A549 (cell line): ENCODE measurements at regions not wholly inside any gene's neighbourhood (a gene's known extent, or its start where the extent isn't known, plus 50 kb on each side); places are given as distances from the start of the nearest gene placed in this dataset.
A peak's percentile ranks its signal among the peaks of the same experiment; 100 is the strongest.

Experiments
- ATAC-seq, 2 experiments: fragments of 200-7000 bp in 1 of 2; fragments of >200 bp in 1 of 2; cut with Nextera tagmentation in 1 of 2; cut with Tn5 transposase in 1 of 2; 3 replicates each; pipeline versions ENCODE4 v1.8.0 to v1.9.1; 2018 to 2020; ENCODE audit warnings: mild to moderate bottlenecking in 1 of 2, moderate library complexity in 1 of 2
- CTCF ChIA-PET: fragments of 300-600 bp; sonication (Branson Sonifier 250); formaldehyde crosslinking; extraction: SDS; loops from one replicate; lab custom pipeline; 2021; ENCODE audit warnings: antibody characterized with exemption, inconsistent platforms; lab: Yijun Ruan, JAX
- POLR2A ChIA-PET: fragments of 350-600 bp; formaldehyde crosslinking; extraction: SDS; loops from one replicate; lab custom pipeline; 2021; ENCODE audit warnings: antibody characterized with exemption, inconsistent platforms; lab: Yijun Ruan, JAX
- DNase-seq, 2 experiments: peaks; one replicate each; pipeline versions ENCODE4 v3.0.0 to v3.0.0-alpha.2; 2011 to 2016; ENCODE audit warnings: low read depth in 1 of 2, low spot score in 1 of 2
- FAIRE-seq: peaks from 2 replicates; lab custom pipeline; 2011; peaks lifted over from hg19 to GRCh38; lab: Jason Lieb, UNC
- H3K27ac ChIP-seq, 2 experiments: fragments of >200 bp; sonication (Bioruptor Twin); formaldehyde crosslinking; 3 replicates each; pipeline ENCODE4 v1.5.1; 2016 to 2017
- H3K4me1 ChIP-seq: fragments of >200 bp; sonication (Bioruptor Twin); formaldehyde crosslinking; 3 replicates; pipeline ENCODE4 v1.6.1; 2016
- H3K4me2 ChIP-seq: fragments of >200 bp; sonication (Bioruptor Twin); formaldehyde crosslinking; 3 replicates; pipeline ENCODE4 v1.6.1; 2016
- H3K4me3 ChIP-seq: fragments of >200 bp; sonication (Bioruptor Twin); formaldehyde crosslinking; 3 replicates; pipeline ENCODE4 v1.5.1; 2016
- H3K9me3 ChIP-seq: fragments of >200 bp; sonication (Bioruptor Twin); formaldehyde crosslinking; 3 replicates; pipeline ENCODE4 v1.6.1; 2016
- BCL3 ChIP-seq: fragments of >200 bp; sonication (Bioruptor Twin); formaldehyde crosslinking; IDR thresholded peaks from 3 replicates; pipeline ENCODE4 v1.6.1; 2016
- CBX8 ChIP-seq: fragments of 200-600 bp; sonication (generic); IDR thresholded peaks from 2 replicates; pipeline ENCODE4 v1.6.1; 2016
- CEBPB ChIP-seq, 2 experiments: fragments of >200 bp in 1 of 2; sonication (Bioruptor Twin) in 1 of 2; formaldehyde crosslinking in 1 of 2; IDR thresholded peaks; 2 replicates each; pipeline ENCODE4 v1.6.1; 2012 to 2016
- CTCF ChIP-seq: fragments of >200 bp; sonication (Bioruptor Twin); formaldehyde crosslinking; IDR thresholded peaks from 3 replicates; pipeline ENCODE4 v1.5.1; 2016
- EHMT2 ChIP-seq: fragments of 200-600 bp; sonication (generic); IDR thresholded peaks from 2 replicates; pipeline ENCODE4 v1.6.1; 2016; ENCODE audit warnings: antibody characterized with exemption, low read depth, mild to moderate bottlenecking, moderate library complexity
- ELK1 ChIP-seq: fragments of 150-350 bp; IDR thresholded peaks from 2 replicates; pipeline ENCODE4 v1.6.1; 2014; ENCODE audit warnings: low read depth, mild to moderate bottlenecking, low read length
- ESRRA ChIP-seq: fragments of 150-350 bp; IDR thresholded peaks from 2 replicates; pipeline ENCODE4 v1.6.1; 2014; ENCODE audit warnings: mild to moderate bottlenecking, low read length, borderline replicate concordance
- HES2 ChIP-seq: fragments of >200 bp; sonication (Bioruptor Twin); formaldehyde crosslinking; IDR thresholded peaks from 2 replicates; pipeline ENCODE4 v1.6.1; 2016
- HEYL ChIP-seq: fragments of 250-450 bp; sonication (Bioruptor Pico); IDR thresholded peaks from 2 replicates; pipeline ENCODE4 v1.8.0; 2021; ENCODE audit warnings: mild to moderate bottlenecking, moderate library complexity
- JUN ChIP-seq, 2 experiments: fragments of >200 bp; sonication (Bioruptor Twin); formaldehyde crosslinking; IDR thresholded peaks; 2 replicates in 1 of 2; 3 replicates in 1 of 2; pipeline ENCODE4 v1.6.1; 2016 to 2017
- MAX ChIP-seq: IDR thresholded peaks from 2 replicates; pipeline ENCODE4 v1.6.1; 2012
- PBX3 ChIP-seq: IDR thresholded peaks from 2 replicates; pipeline ENCODE4 v1.6.1; 2012
- POLR2AphosphoS2 ChIP-seq: conservative IDR thresholded peaks from 2 replicates; pipeline ENCODE4 v1.6.1; 2012; ENCODE audit warnings: low read length, improper control_type of control experiment, inconsistent platforms
- RAD21 ChIP-seq, 2 experiments: fragments of >200 bp in 1 of 2; sonication (Bioruptor Twin) in 1 of 2; formaldehyde crosslinking in 1 of 2; IDR thresholded peaks in 1 of 2; conservative IDR thresholded peaks in 1 of 2; 2 replicates in 1 of 2; 3 replicates in 1 of 2; pipeline ENCODE4 v1.6.1; 2012 to 2018; ENCODE audit warnings: inconsistent platforms in 1 of 2
- REST ChIP-seq: fragments of 200-600 bp; sonication (generic); IDR thresholded peaks from 2 replicates; pipeline ENCODE4 v1.6.1; 2016; ENCODE audit warnings: antibody characterized with exemption, mild to moderate bottlenecking, moderate library complexity
- RNF2 ChIP-seq: fragments of 200-600 bp; sonication (generic); IDR thresholded peaks from 2 replicates; pipeline ENCODE4 v1.6.1; 2016; ENCODE audit warnings: low read depth, mild to moderate bottlenecking, antibody characterized with exemption, moderate library complexity, borderline replicate concordance
- TFCP2L1 ChIP-seq: fragments of 250-450 bp; sonication (Bioruptor Pico); IDR thresholded peaks from 2 replicates; pipeline ENCODE4 v1.5.0; 2021; ENCODE audit warnings: mild to moderate bottlenecking
- USF2 ChIP-seq: fragments of 450-650 bp; IDR thresholded peaks from 2 replicates; pipeline ENCODE4 v1.6.1; 2014; ENCODE audit warnings: antibody characterized with exemption
- ZFP36 ChIP-seq: fragments of 450-650 bp; IDR thresholded peaks from 2 replicates; pipeline ENCODE4 v1.6.1; 2014; ENCODE audit warnings: borderline replicate concordance; ENCODE audit not compliant: partially characterized antibody
- WGBS: methylation state at CpG from one replicate; pipeline ENCODE4 v1.1.6; 2017; ENCODE audit errors: missing lambda C conversion rate; 5-methylcytosine and 5-hydroxymethylcytosine counted together

GRCh38 chr2:5914811-5915611 is 222.8 kb downstream of the SOX11 start:
- no peak overlapping the region for H3K4me2 ChIP-seq
- FAIRE-seq, result no peak
- no peaks in the 10 kb centered on the region for H3K9me3 ChIP-seq
- no peak for DNase-seq
- CTCF ChIA-PET, result no interaction called here
- POLR2A ChIA-PET, result no interaction called here
- no peak overlapping the region for H3K27ac ChIP-seq
- WGBS, result 6% methylated on average over 5 of the region's 7 CpGs
- ATAC-seq, result no peak
- TF ChIP-seq HES2 (no peak), CEBPB (IDR thresholded peaks at IDR 0.05) (no peak), EHMT2 (no peak), BCL3 (no peak), ESRRA (no peak), RNF2 (no peak), USF2 (no peak), HEYL (CRISPR knock-in tag) (no peak), JUN (IDR thresholded peaks at IDR 0.05) (no peak), ZFP36 (no peak), REST (no peak), POLR2AphosphoS2 (no peak), RAD21 (conservative IDR thresholded peaks at IDR 0.05 in 1 of 2, IDR thresholded peaks at IDR 0.05 in 1 of 2) (no peak), TFCP2L1 (CRISPR knock-in tag) (no peak), CBX8 (no peak)
- TF ChIP-seq, all 56 proteins: peak for 0
- H3K4me1 ChIP-seq, result no peaks in the 10 kb centered on the region
- H3K4me3 ChIP-seq, result no peak overlapping the region

GRCh38 chr2:5915881-5916310 is 223.7 kb downstream of the SOX11 start:
- no peak overlapping the region for H3K4me2 ChIP-seq
- H3K27ac ChIP-seq, result no peak overlapping the region
- no peaks in the 10 kb centered on the region for H3K9me3 ChIP-seq
- 0% methylated on average over 4 of the region's 4 CpGs for WGBS
- TF ChIP-seq CTCF (0 out of 3 replicates have a peak, but pooled peaks have one; percentile 10), MAX (no peak), ELK1 (no peak), PBX3 (no peak), RAD21 (conservative IDR thresholded peaks at IDR 0.05 in 1 of 2, IDR thresholded peaks at IDR 0.05 in 1 of 2) (peak in 1 of 2 experiments; percentile 23; a peak in 1 of 5 replicates), POLR2AphosphoS2 (no peak)
- FAIRE-seq (no peak), ATAC-seq (peak in 1 of 2 experiments; percentile 70; a peak in 3 of 6 replicates), DNase-seq (peak in 1 of 2 experiments; percentile 10)
- POLR2A ChIA-PET, result no interaction called here
- no peak overlapping the region for H3K4me3 ChIP-seq
- no peaks in the 10 kb centered on the region for H3K4me1 ChIP-seq
- CTCF ChIA-PET, result interaction anchor here (0.8 kb wide), 1 partner anchor 68 kb away, joined by 3 read pairs; no protein-coding TSS in a partner anchor
